Endothelial cell of hepatic sinusoid (primary cell): ENCODE measurements at regions not wholly inside any gene's neighbourhood (a gene's known extent, or its start where the extent isn't known, plus 50 kb on each side); places are given as distances from the start of the nearest gene placed in this dataset.

Experiments used
- in situ Hi-C: cut with HindIII; loops from 2 replicates; pipeline ENCODE4 v1.10.0; 2017; ENCODE audit warnings: low sequenced_read_pairs

DNA sequence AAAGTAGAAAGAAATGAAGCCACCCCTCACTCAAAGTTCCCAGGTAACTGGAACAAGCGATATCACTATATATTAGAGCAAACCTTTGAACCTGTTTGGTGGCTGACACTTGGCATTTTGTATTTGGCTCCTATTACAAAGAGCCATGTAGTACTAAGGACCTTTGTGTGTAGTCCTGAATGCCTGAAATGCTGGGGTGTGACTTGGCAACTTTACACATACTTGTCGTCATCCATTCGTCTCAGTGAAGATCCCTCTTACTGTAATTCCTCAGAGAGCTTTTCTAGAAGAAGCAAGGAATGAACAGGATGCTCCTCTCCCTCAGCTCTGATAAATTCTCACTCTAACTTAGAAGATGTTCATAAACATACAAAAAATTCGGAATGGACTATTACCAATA lies 216.1 kb upstream of the CDIN1 start:
- in situ Hi-C loops, result loop anchor here (5.0 kb wide), 1 partner anchor 54 kb away; no protein-coding TSS in a partner anchor

DNA sequence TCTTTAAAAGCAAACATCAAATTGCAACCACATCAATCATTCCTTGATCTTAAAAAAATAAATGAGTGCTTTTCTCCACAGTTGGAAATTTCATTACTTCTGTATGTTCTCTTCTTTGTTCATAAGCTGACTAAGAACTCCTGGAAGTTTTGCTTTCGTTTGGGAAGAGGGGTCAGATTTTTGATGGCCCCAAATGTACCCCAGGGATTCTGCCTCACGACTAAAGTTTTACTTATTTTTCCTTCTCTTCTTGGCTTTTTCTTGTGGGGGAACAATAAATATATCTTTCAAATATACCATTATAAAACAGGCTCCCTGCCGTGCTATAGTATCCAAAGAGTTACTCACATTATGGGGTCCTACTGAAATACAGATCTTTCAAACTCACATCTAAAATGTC lies 215.0 kb upstream of the CDIN1 start:
- in situ Hi-C loops, result loop anchor here (5.0 kb wide), 1 partner anchor 53 kb away; no protein-coding TSS in a partner anchor

DNA sequence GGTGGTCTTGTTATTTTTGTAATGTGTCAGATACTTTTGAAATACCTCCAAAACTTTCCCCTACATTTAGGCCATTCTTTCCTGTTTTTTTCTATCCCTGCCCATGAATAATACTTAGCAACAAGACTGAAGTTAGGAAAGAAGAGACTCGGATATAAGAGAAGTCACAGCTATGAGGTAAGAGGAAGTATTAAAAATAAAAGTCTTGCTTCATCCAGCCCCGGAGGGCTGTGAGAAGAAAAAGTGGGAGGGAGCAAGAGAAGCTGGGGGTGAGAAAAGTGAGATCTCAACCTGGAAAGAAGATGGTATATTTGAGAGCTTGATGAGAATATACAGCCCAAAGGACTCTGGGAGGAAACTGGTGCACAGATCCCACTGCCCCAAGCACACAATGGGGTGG lies 213.5 kb upstream of the CDIN1 start:
- in situ Hi-C loops, result no loop called here

DNA sequence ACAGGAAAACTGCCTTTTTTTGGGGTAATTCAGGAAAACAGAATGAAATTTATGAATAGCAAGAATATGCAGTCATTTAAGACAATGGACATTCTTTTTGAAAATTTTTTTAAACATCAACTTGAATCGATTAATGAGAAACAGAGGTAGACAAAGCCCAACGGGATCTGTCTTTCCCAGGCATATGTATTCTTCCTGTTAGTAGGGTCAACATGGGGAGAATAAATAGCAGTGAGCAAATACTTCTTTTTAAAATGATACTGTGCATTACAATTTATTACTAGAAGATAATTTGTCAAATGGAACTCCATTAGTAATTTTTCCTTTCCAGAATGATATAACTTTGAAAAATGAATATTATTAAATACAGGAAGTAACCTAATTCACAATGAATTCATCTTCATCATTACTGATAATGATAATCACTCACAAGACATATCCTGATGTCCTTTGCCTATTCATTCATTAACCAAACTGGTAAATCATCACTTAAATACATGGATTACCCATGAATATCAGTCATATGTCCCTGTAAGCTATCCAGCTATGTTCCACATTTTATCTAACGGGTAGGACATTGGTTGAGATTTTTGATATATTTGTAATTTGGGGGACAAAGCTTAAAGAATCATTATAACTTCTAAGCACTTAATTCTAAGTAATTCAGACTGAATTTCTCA lies 209.2 kb upstream of the CDIN1 start:
- in situ Hi-C loops, result no loop called here

DNA sequence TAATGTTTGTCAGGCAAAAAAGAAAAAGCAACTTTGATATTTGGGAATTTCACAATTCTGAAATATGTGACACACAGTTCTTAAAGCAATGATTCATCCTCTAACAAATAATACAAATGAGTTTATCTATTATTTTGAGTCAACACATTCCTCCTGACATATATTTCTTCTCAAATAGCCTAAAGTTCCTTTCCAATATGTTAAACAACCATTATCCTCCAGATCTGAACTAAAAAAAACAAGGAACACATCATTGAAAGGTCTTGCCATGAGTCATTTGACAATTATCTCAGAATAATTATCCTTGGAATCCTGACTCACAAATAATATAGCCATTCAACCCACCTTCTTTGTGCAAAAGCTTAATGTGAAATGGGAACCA lies 208.7 kb upstream of the CDIN1 start:
- in situ Hi-C loops, result no loop called here

DNA sequence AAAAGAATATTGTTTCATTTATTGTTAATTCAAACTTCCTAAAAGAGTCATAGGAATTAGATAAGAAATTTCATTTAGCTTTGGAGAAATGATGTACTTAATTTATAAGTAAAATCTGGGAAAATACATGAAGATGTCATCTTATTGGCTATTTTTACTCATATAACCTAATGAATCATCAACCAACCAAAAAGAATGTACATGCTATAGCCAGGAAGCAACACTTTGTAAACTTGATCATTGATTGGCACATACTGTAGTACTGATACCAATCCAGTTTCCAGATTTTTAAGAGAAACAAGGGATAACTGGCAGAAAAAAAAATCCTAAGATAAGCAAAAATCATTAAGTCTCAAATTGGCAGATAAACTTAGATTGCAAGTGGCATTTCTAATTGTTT lies 207.9 kb upstream of the CDIN1 start:
- in situ Hi-C loops, result no loop called here

DNA sequence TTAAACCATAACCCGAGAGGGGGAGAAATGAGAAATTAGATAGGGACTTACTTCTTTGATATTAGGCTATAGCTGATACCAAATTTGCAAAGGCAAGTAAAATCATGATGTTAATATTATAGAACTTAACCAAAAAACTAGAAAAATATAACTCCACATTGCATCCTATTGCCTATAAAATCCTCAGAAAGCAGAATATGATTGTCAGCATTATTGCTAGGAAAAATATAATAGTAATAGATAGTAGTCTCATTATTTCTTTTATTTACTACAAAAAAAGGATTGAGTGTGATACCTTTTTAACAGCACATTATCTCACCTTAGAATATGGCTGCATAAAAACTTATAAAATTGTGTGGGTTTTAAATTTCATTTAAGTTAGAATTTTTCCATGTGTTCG lies 206.5 kb upstream of the CDIN1 start:
- in situ Hi-C loops, result no loop called here

DNA sequence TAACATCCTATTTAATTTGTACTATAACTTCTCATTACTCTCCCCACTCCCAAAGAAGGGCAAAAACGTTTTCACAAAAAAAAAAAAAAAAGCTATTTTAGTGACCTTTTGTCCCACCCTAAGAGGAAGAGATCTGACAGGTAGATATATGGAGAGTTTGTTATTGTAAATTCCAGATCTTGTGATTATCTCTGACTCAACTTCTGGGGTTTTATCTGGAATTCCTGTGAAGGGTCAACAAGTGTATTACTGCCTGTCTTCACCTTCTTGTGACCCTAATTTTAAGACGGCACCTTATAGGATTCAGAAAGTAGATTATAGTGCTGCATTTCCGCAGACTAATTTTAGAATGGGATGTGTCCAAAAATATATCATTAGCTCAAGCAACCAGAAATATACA lies 205.9 kb upstream of the CDIN1 start:
- in situ Hi-C loops, result no loop called here

DNA sequence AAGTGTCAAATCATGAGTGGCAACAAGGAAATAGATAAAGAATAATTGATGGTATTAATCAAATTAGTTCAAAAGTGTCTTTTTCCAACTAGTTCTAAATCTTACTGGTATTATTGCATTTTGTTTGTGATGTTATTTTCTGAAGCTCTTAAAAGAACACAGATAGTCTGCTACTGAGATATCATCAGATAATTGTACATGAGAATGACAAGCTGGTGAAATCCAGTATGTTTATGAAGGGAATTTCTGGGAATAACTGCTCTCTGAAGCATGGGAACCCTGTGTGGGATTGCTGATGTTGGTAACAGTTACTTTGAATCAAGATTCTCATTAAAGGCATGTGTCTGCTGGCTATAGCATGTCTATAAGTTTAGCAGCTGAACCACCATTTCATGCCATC lies 190.3 kb upstream of the CDIN1 start:
- in situ Hi-C loops, result no loop called here

DNA sequence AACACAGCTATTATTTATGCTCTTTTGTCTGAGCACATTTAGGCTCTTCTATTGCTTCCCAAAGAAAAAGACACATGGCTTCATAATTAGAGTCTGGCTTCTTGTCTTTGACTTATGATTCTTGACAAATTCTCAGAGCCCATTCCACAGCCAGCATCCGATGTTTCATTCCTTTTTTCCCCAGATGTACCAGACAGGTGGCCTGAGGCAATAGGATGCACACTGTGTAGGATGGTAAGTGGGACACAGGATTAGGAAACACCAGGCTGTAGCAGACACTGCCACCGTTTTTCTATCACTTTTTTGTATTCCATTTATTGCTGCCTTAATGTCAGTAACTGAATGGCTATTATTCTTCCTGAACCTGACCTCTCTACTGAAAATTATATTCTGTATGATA lies 188.9 kb upstream of the CDIN1 start:
- in situ Hi-C loops, result no loop called here

DNA sequence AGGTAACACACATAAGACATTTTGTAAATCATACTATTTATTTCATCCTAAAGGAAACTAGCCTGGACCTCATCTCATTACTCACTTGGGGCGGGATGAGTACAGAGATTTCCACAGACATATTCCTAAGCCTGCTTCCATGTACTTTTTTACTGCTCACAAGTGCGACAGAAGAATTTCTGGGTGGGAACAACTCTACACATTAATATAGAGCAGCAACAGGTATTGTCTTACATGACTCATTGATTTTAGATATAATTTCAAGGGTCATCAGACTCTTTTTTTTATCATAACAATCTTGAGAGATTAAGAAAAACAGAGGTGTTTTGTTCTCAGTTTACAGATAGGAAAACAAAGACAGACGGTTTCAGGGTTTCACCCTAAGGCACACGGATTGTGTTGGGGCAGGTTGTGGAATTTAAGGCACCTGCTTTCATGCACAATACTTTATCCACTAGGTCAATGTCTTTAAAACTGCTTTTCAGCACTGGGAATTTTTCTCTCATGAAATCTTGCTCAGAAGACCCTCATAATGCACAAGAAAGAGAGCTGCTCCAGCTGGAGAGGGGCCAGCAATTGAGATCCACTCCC lies 186.7 kb upstream of the CDIN1 start:
- in situ Hi-C loops, result no loop called here

DNA sequence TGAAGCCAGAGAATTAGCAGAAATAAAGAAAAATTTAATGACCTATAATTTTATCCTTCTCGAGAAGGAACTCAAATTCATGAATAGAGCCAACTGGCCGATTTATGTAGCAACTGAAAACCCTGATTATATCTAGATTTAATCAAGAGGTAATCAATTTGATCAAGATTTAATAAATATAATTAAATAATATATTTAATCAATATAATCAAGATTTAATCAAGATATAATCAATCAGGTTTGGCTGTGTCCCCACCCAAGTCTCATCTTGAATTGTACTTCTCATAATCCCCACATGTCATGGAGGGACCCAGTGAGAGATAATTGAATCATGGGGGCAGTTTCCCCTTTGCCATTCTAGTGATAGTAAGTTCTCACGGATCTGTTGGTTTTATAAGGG lies 181.2 kb upstream of the CDIN1 start:
- in situ Hi-C loops, result no loop called here

DNA sequence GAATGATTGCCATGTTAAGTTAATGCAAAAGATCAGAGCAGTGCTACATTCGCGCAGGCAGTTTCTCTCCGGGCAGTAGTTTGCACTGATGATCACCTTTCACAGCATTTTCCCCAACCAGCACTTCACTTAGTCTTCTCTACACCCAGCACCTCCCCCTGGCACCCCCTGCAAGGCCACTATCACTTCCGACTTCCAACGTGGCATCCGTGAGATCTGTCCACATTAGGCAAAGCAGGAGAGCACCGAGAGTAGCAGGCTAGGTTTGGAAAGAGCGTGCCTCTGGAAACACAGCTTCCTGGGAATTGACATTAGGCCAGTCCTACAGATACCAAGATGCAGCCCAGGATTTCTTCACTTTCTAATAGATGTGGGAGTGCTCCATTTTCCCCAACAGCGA lies 180.2 kb upstream of the CDIN1 start:
- in situ Hi-C loops, result no loop called here

DNA sequence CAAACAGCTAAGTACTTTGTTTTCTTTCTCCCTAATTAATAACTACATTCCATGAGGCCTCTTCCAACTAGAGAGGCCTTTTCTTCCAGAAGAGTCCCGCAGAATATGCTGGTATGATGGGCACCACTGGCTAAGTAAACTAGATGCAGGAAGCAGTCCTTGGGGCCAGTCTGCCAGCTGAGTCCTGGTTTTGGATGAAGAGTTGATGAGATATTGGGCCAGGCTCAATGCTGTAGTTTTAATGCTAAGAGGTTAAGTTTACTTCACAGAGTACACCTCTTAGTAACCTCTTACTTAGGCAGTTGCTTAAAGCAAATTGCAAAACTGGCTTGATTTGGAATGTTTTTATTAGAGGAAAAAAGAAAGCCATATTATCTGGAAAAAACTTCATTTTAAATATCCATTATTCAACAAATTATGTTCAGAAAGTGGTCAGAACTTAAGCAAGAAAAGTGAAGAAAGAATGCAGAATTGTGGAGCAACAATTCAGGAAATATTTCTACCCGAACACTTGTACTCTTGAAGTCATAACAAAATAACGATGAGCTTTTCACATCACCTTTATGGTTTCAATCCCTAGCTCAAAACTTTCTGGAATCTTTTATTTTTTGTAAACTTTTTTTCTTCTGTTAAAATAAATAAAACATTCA lies 178.4 kb upstream of the CDIN1 start:
- in situ Hi-C loops, result no loop called here

DNA sequence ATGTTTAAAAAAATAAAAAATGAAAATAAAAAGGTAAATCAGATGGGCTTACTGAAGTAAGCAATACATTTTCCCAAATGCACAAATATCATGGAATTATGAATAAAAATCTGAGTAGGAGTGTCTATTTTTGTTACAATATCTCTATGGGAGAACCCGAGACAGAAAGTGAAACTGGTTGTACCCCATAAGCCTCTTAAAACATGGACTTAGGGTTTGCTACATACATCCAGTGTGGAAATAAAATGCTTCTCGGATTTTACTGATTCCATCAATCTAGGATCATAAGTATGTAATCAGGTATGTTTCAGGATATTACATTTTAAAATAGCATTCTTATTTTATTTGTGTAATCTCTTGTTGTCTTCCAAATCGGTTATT lies 177.8 kb upstream of the CDIN1 start:
- in situ Hi-C loops, result no loop called here

DNA sequence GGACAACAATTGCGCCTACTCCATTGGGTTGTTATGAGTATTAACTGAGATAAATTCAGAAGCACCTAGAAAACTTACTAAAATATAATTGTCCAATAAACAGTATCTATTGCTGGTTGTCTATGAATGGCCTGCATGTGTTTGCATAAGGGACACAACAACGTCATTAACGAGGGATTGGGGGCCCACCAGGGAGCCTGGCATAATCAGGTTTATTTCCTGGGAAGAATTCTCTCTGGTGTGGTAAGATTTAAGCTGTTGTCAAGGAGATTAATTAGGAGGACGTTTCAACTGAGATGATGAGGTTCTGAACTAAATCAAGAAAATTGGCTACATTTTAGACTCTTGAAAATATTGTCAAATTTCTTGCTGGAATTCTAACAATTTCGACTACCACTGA lies 176.1 kb upstream of the CDIN1 start:
- in situ Hi-C loops, result no loop called here

DNA sequence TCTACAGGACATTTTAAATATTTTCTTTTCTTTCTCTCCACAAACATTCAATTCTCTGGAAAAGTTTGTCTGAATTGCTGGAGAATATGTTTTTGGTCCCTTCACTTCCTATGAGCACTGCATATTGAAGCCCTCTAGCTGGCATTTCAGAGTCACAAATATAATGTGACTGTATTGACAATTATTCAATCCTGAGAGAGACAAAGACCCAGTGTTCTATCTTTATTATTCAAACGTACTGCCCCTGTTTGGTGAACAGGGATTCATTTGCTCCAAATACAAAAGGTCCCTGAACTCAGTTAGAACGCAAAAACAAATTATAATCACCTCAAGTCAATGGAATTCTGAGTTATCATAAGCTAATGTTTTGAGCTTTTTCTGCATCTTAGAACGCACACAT lies 173.1 kb upstream of the CDIN1 start:
- in situ Hi-C loops, result no loop called here

DNA sequence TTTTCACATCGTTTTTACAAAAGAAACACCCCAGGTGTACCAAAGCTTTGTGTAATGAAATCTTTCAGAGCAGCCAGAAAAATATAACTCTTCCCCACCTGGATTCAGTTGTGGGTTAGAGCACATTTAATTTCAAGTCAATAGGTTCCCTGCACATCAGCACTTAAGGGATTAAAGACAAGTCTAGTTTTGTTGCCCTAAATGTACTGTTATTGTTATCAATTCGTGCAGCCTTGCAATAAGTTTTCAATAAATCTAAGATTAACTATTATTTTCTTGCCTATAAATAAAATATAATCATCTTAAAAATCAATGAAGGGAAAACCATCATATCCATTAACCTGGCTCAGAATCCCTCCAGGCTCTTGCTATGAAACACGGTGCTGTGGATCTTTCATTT lies 172.5 kb upstream of the CDIN1 start:
- in situ Hi-C loops, result no loop called here

DNA sequence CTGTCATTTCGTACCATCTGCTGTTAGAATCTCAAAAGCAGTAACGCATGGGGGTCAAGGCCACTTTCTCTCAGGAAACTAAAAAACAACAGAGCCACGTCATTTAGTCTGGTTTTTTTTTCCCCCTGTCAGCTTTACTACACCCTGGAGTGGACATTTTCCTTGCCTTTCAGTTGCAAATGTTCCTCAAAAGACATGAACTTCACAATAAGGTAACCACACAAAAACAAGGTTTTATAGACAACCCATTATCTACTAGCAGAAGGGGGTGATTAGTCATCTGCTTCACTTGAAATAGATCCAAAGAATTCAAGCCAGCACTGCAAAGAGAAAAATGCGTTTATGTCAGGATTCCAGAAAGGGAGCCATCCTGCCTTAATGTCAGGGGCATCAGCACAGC lies 171.8 kb upstream of the CDIN1 start:
- in situ Hi-C loops, result no loop called here

DNA sequence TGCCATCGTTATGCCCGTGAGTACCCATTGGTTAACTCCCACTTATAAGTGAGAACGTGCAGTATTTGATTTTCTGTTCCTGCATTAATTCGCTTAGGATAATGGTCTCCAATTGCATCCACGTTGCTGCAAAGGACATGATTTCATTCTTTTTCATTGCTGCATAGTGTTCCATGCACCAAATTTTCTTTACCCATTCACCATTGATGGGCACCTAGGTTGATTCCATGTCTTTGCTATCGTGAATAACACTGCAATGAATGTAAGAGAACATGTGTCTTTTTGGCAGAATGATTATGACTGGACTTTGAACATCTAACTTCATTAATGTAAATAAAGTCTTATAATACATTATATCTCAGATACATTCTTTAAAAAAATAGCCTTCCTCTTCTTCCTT lies 169.6 kb upstream of the CDIN1 start:
- in situ Hi-C loops, result no loop called here

DNA sequence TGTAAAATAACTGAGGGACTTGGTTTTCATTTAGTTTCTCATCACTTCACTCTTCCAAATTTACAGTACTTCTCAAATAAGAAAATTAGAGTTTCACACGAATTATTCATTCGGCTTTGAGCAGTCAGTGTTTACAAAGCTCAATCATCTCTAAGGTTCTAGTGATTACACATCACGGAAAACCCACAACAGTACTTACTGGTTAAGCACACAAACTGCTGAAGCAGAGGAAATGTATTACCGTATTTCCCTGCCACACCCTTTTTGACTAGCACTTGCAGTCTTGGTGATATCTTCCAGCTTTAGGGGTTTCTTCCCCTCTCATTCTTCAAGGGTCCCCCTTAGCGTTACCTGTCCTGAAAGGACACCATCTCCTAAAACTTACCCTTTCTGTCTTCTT lies 164.8 kb upstream of the CDIN1 start:
- in situ Hi-C loops, result loop anchor here (5.0 kb wide), 1 partner anchor 52 kb away; no protein-coding TSS in a partner anchor

DNA sequence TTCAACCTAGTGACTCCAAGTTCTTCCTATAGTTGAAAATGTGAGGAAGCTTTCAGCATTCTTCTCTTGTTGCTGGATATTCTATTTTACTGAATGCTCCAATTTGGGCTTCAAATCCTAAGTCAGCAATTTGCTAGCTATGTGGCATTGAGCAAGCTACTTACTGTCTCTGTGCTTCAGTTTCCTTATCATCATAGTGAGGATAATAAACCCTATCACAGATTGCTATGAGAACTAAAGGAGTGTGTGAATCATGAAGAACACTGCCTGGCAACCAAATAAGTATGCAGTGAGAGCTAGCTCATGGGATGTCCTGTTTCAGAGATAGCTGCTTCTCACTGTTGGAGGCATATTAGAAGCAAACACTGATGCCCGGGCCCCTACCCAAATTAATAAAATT lies 163.8 kb upstream of the CDIN1 start:
- in situ Hi-C loops, result loop anchor here (5.0 kb wide), 1 partner anchor 53 kb away; no protein-coding TSS in a partner anchor
